HG02678 (cell line): ENCODE measurements at regions not wholly inside any gene's neighbourhood (a gene's known extent, or its start where the extent isn't known, plus 50 kb on each side); places are given as distances from the start of the nearest gene placed in this dataset.
"Not testable (repeated sequence)": the region's sequence is repeated elsewhere in the genome, so short reads cannot be mapped to it uniquely, and the experiment has no call there.

ENCODE experiments used
- ATAC-seq: cut with Tn5 transposase; IDR thresholded peaks from one replicate; pipeline ENCODE4 v1.9.1; 2021; ENCODE audit warnings: mild to moderate bottlenecking, moderate library complexity; ENCODE audit not compliant: unreplicated experiment

DNA sequence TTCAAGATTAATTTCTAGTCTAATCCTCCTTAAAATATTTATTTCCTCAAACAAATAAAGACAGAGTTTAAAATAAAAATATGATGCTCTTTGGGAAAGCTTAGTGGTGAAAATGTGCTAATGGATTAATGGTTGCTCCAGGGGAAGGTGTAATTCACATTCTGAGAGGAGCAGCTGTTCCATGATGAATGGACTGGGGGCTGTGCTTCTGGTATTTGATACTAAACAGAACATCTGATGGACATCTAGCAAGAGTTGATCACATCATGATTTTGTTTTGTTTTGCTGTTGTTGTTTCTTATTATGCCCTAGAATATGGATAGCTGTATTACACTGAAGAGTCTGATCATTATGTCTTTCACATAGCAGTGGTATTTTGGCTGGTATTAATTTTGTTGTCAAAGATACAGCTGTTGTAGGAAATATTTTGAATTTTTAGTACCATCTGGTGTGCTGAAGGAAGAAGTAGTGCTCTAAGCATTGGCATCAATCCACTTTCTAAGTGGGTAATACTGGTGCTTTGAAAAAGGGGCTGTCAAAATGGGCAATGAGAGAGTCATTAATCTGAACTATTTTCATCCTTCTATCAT lies 296.4 kb downstream of the ADAMTS20 start:
- no peak for ATAC-seq

DNA sequence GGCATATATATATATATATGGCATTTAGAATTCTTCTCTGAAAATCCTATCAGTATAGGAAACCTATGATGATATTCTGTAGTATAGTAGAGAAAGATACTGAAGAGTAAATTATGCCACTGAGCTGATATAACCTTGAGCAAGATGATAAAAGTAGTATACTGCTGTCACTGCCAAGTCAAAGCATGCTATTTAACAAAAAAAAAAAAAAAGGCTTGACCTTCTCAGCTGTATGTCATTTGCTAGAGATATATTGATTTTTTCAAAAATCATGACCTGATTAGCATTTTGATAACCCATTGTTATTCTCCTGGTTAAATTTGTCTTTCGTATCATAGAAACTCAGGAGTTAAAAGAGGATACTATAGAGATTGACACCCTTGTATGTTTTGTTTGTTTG lies 299.4 kb downstream of the ADAMTS20 start:
- ATAC-seq: no peak

DNA sequence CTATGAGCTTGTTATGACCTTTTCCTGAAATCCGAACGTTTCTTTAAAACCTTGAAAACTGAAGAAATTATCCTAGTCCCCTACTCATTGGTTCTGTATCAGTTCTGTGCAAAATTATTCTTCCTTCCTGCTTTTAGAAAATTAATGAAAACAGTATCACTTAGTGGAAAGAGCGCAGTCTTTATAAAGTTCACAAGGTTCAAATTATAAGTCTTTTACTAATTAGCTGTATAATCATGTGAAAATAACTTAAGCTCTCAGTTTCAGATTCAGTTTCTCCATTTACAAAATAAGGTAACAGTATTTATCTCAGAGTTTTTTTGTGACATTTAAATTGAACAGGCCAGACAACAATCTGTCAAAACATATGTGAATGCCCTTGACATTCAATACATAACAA lies 306.1 kb downstream of the ADAMTS20 start:
- no peak for ATAC-seq

DNA sequence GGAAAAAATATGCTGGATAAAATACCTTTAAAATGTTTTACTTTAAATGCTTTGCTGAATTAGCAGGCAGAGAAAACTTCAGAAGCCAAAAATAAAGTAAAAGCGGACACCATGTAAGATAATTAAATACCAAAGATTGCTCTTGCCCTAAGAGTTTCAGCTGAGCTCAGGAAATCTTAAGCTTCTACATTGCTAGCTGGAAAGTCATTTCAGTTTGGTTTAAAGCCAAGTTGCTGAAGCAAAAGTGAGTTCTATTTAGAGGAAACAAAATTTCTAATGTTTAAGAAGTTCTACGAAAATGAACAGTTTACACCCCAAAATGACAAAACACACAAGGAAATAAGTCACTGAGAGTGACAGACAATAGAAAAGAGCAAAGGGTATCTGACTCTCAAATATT lies 310.0 kb downstream of the ADAMTS20 start:
- no peak for ATAC-seq

DNA sequence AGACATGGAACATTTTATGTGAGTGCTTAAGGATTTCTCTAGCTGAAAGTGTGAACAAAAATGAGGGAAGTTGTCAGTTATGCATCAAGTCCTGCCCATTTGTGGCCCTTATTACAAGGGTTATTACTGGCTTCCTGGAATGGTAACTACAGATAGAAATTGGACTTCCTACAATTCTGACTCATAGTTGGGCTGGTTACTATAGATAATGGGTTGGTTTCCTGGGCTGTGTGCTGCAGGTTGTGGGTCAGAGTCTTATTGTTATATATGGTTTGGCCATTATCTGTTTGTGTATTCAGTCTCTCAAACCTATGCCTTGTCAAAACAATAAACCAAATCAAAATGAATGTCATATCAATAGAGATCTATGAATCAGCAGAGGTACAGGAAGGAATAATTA lies 313.7 kb downstream of the ADAMTS20 start:
- no peak for ATAC-seq

DNA sequence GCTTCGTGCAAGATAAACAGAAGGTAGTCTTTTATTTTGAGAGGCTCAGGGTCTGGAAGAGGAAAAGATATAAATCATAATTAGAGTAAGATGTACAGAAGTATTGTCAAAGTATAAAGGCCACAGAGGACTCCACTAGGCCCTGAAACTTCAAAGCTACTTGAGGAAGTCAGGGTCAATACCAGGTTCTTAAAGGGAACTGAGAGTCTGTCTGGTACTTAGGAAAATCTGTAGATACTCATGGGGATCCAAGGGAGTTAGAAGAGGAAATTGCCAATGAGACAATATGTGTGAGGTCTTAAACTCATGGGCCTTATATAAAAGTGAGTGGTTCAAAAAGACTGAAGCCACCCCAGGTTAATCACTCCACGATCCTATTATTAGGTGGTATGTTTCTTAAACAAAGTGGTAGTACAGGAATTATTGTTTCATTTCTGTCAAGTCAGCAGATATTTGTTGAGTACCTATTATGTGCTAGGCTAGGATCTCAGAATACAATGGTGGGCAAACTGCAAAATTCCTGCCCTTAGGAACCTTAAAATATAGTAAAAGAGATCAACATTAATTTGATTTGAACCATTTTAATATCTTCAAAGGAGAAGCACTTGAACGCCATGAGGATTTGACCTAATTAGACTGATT lies 314.6 kb downstream of the ADAMTS20 start:
- ATAC-seq: no peak

DNA sequence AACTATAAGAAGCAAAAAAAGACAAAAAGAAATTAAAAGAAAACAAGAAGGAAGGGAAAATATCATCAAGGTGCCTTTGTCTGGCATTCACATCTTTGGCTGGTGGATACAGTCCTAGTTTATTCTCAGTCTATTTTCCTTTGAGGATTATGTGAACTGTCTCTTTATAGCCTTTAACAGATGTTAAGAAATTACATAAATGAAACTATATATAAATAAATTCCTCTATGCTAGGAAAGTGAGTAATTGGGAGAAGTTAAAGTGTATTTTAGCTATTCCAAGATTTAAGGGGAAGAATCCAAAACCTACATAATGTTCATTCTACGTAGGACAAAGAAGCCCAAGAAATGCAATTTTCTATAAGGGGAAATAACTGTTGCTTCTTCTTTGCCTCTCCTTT lies 316.3 kb downstream of the ADAMTS20 start:
- ATAC-seq: no peak

DNA sequence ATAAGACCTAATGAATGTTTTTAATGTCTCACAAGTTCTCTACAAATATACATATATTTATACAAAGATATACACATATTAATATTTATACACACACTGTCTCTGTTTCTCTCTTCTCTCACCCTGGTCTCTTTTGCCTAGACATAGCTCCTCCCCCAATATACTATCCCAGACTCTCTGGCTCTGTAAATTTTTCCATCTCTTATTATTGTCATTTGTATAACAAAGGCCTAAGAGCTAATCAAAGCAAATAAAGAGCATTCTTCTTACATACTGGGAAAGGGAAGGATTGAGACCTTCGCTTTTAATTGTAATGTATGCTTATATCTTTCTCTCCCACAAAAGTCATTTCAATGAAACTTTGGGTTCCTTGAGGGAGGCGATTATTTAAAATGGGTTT lies 318.1 kb downstream of the ADAMTS20 start:
- ATAC-seq: no peak

DNA sequence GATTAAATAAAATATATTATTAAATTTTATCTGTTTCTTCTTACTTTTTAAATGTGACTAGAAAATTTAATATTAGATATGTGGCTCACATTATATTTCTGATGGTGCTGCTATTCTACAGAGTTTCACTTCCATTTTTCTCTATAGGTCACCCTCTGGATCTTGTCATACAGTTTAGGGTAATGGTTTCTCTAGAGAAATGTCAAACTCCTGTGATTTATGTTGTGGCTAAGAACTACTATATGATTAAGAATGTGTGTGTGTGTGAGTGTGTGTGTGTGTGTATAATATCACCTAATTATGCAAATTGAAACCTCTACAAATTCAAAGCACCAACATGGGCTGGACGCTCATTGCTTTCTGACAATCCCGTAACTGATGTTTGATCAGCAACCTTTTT lies 325.9 kb downstream of the ADAMTS20 start:
- no peak for ATAC-seq

DNA sequence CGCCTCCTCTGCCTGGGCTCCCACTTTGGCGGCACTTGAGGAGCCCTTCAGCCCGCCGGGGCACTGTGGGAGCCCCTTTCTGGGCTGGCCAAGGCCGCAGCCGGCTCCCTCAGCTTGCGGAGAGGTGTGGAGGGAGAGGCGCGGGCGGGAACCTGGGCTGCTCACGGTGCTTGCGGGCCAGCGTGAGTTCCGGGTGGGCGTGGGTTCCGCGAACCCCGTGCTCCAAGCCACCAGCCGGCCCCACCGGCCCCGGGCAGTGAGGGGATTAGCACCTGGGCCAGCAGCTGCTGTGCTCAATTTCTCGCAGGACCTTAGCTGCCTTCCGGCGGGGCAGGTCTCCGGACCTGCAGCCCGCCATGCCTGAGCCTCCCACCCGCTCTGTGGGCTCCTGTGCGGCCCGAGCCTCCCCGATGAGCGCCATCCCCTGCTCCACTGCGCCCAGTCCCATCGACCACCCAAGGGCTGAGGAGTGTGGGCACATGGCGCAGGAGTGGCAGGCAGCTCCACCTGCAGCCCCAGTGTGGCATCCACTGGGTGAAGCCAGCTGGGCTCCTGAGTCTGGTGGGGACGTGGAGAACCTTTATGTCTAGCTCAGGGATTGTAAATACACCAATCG lies 327.7 kb downstream of the ADAMTS20 start:
- ATAC-seq: not testable (repeated sequence)

DNA sequence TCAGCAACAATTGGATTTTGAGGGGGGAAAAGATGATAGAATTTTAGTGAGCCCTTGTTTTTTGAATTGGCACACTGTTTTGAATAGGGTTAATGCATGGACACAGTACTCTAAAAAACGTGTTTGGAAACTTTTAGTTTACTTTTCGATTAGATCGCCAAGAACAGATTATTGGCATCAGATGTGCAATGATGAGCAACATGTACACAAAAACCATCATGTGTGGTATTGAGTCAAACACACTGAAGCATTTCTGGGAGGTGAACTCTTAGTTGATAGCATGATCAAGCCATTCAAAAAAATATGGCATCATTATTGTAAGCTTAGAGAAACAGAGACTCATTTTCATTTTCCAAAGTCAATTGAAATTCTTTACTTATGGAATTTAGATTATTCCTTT lies 329.2 kb downstream of the ADAMTS20 start:
- no peak for ATAC-seq

DNA sequence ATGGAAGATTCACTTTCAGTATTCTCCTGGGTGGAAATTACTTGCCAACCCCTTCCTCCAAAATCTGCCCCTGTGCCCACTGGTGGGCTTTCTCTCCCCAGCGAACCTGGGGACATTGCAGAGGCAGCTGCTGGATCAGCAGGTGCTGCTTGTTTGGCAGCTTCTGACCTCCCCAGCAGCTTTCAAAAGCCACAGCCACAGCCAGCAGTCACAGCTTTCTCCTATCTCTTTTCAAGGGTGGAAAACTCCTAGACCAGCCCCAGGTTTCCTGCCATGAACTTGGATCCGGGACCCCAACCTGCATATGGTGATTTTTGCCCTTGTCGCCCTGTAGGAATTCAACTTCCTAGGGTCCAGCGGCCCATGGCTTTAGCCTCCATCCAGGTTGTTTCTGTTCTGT lies 330.8 kb downstream of the ADAMTS20 start:
- ATAC-seq: no peak

DNA sequence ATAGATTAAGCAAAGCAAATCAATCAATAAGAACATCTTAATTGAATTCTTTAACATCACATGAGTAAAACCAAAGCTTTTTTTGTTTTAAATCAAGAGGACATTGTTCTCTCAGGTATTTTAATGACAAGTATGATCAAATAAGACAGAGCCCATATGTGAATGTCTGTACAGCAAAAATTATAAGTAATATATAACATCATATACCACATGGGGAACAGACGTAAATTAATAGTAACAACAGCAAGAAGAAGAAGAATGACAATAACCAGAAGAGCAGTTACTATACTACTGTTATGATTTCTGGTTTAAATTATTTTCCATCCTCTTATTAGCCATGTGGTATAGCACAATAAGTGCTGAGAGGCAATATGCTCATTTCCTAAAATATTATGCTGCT lies 335.5 kb downstream of the ADAMTS20 start:
- ATAC-seq: no peak

DNA sequence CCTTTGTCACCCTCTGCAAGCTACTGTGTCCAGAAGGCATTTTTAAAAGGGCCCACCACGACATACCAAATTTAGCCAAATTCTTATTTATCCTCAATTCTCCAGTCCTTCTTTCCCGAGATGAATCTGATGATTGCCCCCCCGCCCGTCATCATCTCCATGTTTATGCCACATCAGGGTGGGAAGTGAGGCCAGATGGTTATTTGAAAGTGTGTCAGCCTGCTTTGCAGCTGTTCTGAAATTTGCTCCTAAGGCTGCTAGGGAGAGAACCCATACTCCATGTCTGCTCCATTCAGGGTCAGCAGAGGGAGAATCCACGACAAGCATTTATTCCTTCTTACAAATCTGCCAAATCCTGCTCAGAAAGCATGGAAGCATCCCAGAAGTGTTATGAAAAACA lies 337.8 kb downstream of the ADAMTS20 start:
- no peak for ATAC-seq

DNA sequence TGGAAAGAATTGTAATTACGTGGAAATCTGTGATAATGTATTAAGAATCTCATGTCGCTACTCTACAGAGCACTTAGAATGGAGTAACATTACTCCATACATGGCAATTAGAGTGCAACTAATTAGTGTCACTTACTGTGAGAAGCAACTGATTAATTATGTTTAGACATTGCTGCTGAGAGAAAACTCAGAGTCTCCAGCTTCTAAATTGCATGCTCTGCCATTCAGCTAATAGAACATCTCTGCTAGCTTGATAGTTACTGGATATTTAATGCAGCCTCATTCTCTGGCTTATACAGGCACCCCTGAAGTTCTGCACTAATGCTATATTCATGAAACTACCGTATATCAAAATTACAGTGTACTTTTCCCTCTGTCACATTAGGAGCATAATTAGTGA lies 338.4 kb downstream of the ADAMTS20 start:
- no peak for ATAC-seq

DNA sequence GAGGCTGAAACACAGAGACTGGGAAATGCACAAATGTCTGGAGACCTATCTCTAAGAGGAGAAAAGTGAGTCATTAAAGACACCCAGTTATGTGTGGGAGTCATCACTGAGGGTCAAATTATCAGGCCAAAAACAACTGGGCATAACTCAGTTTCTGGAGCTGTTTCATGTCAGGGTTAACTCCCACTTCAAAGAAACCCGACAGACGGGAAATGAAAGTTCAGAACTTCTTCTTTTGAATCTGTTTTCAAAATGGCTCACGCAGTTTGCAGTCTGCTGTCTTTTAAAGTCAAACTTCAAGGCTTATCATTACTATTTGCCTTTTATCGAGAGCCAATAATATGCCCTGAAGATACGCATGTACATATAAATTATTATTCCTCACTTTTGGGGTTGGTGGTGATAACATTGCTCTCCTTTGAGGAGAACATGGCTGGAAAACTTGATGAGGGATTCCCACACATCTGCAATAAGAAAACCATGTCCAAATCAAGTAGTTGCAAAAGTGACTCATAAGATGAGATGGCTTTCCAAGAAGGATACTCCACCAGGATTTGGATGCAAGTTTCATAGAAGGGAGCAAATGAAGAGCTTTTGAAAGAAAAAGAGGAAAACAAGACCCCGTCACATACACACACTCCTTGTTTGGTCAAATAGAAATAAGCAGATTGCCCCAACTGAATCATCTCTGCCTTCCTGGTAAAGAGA lies 341.4 kb downstream of the ADAMTS20 start:
- ATAC-seq: peak; percentile 99

DNA sequence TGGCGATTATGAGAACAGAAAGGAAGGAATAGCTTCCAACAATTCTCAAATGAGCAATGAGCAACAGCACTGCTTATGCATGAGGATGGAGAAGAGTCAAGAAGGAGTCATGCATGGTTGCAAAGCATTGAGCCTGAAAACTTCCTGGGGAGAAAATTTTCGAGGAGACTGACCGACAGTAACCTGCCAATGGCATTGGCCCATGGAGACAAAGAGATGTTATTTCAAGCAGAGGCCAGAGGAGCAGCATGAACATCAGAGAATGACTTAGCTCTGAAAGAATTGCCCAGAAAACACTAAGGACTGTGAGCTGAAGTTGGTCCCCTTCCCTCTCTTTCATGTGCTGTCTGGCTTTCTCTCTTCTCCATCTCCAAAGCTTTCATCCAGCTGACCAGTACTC lies 343.4 kb downstream of the ADAMTS20 start:
- no peak for ATAC-seq

DNA sequence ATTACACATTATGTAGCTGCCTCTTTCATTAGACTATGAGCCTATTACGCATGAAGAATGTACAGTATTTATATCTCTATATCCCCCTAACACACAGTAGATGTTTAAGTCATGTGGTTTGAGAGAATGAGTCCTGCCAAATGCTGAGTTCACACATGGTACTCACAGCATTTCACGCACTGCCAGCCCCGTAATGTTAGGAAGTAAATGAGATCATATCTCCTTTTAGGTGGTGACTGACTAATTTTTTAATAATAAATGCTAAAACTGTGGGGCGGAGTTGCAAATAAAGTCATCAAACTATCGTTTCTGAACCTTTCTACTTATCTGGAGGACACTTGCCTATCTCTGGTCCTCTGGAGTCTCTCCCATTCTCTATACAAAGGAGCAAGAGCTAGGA lies 343.8 kb downstream of the ADAMTS20 start:
- ATAC-seq: no peak

DNA sequence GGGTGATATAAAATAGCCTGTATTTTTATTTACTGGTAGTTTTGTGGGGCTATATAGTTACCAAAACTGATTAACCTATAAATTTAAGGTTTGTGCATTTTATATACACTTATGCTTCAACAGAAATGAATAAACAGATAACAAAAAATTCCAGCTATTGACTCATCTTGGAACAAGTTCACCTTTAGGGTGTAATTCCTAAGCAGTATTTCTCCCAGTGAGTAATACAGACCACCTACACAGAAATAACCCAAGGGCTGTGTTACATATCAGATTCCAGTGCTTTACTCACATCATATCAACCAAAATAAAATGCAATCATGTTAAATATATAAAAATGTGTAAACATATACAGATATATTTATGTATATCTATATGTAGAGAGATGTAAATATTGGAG lies 345.6 kb downstream of the ADAMTS20 start:
- ATAC-seq: no peak

DNA sequence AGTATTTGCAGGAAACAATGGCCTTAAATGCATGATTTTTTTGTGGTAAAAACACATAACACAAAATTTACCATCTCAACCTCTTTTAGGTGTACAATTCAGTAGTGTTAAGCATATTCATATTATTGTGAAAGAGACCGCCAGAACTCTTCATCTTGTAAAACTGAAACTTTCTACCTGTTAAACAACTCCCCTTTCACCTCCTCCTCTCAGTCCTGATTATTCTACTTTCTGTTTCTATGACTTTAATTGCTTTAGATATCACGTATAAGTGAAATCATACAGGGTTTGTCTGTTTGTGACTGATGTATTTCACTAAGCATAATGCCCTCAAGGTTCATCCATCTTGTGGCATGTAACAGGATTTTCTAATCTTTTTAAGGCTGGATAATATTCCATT lies 353.4 kb downstream of the ADAMTS20 start:
- ATAC-seq: no peak

DNA sequence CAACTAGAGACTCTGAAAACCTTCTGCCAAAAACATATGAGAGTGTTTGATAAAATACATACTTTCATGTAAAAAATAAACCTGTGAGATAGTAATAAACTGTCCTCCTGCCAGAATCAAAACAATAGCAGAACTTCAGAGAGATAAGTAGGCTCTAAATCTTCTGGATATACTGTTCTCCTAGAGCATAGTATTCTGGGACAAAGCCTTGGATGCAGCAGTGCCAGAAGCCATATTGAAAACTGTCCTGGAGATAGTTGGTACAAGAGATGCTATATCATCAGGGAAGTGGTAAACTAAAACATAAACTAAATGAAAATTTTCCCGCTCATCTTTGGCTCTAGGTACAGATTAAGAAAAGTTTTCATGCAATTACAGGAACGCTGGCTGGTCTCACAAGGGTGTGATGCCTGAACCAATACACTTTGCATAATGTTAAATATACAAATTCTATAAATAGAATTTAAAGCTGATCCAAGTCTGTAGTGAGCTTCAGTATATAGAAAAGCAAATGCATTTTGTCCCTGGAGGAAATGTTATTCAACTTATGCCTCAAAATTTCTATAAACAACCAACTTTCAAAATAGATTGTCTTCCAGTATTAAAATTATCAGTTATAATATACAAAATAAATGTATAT lies 355.6 kb downstream of the ADAMTS20 start:
- no peak for ATAC-seq

DNA sequence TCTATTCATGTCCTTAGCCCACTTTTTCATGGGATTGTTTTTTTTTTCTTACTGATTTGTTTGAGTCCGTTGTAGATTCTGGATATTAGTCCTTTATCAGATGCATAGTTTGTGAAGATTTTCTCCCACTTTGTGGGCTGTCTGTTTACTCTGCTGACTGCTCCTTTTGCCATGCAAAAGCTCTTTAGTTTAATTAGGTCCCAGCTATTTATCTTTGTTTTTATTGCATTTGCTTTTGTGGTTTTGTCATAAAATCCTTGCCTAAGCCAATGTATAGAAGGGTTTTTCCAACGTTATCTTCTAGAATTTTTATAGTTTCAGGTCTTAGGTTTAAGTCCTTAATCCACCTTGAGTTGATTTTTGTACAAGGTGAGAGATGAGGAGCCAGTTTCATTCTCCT lies 358.9 kb downstream of the ADAMTS20 start:
- ATAC-seq: not testable (repeated sequence)
